ENCODE measurements at regions not wholly inside any gene's neighbourhood (a gene's known extent, or its start where the extent isn't known, plus 50 kb on each side); places are given as distances from the start of the nearest gene placed in this dataset.

DNA sequence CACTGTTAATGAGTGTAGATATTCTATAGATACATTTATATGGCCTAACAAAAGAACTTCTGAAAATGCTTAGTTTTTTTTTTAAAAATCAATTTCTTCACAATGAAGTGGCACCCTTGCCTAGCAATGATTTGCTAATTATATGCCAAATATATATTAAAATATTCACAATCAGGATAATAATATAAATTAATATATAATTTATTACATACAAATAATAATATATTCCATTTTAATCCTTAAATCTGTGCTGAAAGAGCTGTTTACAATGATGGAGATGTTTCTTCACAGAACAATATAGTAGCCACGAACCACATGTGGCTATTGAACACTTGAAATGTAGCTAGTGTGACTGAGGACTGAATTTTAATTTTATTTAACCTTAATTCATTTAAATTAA is 648.4 kb upstream of the GBE1 start:
- TF ChIP-seq, protein P1, sequence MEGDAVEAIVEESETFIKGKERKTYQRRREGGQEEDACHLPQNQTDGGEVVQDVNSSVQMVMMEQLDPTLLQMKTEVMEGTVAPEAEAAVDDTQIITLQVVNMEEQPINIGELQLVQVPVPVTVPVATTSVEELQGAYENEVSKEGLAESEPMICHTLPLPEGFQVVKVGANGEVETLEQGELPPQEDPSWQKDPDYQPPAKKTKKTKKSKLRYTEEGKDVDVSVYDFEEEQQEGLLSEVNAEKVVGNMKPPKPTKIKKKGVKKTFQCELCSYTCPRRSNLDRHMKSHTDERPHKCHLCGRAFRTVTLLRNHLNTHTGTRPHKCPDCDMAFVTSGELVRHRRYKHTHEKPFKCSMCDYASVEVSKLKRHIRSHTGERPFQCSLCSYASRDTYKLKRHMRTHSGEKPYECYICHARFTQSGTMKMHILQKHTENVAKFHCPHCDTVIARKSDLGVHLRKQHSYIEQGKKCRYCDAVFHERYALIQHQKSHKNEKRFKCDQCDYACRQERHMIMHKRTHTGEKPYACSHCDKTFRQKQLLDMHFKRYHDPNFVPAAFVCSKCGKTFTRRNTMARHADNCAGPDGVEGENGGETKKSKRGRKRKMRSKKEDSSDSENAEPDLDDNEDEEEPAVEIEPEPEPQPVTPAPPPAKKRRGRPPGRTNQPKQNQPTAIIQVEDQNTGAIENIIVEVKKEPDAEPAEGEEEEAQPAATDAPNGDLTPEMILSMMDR (optimal IDR thresholded peaks at IDR 0.05 in 1 of 3, IDR thresholded peaks at IDR 0.05 in 1 of 3, conservative IDR thresholded peaks at IDR 0.05 in 1 of 3; ENCODE audit: extremely low read depth in 1 of 3, insufficient read depth in 2 of 3, low read length in 3 of 3) = no peak
- TF ChIP-seq EZH2 (IDR thresholded peaks at IDR 0.05; ENCODE audit: low read length) = no peak

Data from keratinocyte (primary cell).